ENCODE measurements at regions not wholly inside any gene's neighbourhood (a gene's known extent, or its start where the extent isn't known, plus 50 kb on each side); places are given as distances from the start of the nearest gene placed in this dataset.

GRCh38 chr5:135163391-135163790 is 129.4 kb upstream of the PITX1 start:
- TF ChIP-seq BHLHE40 (IDR thresholded peaks at IDR 0.05; ENCODE audit: borderline replicate concordance) (no peak), ELF4 (IDR thresholded peaks at IDR 0.05) (no peak), ZNF384 (IDR thresholded peaks at IDR 0.05) (no peak), TARDBP (IDR thresholded peaks at IDR 0.05) (no peak), SUZ12 (IDR thresholded peaks at IDR 0.05) (no peak), LEF1 (IDR thresholded peaks at IDR 0.05; ENCODE audit: borderline replicate concordance) (no peak), HDGF (IDR thresholded peaks at IDR 0.05; ENCODE audit: borderline replicate concordance) (no peak), FOXK2 (IDR thresholded peaks at IDR 0.05) (no peak), FOXM1 (IDR thresholded peaks at IDR 0.05; ENCODE audit: borderline replicate concordance) (no peak), ARNT (IDR thresholded peaks at IDR 0.05) (no peak)
- TF ChIP-seq, protein P1, sequence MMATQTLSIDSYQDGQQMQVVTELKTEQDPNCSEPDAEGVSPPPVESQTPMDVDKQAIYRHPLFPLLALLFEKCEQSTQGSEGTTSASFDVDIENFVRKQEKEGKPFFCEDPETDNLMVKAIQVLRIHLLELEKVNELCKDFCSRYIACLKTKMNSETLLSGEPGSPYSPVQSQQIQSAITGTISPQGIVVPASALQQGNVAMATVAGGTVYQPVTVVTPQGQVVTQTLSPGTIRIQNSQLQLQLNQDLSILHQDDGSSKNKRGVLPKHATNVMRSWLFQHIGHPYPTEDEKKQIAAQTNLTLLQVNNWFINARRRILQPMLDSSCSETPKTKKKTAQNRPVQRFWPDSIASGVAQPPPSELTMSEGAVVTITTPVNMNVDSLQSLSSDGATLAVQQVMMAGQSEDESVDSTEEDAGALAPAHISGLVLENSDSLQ (IDR thresholded peaks at IDR 0.05), result no peak

Measured in HEK293T (cell line).